Endothelial cell of umbilical vein (primary cell): ENCODE measurements at regions not wholly inside any gene's neighbourhood (a gene's known extent, or its start where the extent isn't known, plus 50 kb on each side); places are given as distances from the start of the nearest gene placed in this dataset.

Source experiments
- BruUV-seq: library from RNA; stranded (reverse); fragments of 400-500 nt; replicated peaks from 2 replicates; lab custom pipeline; 2021; lab: Mats Ljungman, UMichigan
- CTCF ChIA-PET: fragments of 300-600, 350-600 bp; sonication (Branson Sonifier 250); formaldehyde crosslinking; loops from one replicate; lab custom pipeline; 2021; ENCODE audit warnings: antibody characterized with exemption, inconsistent platforms; lab: Charles Lee
- POLR2A ChIA-PET: fragments of 300-600, 350-600 bp; sonication (Branson Sonifier 250); formaldehyde crosslinking; loops from one replicate; lab custom pipeline; 2021; ENCODE audit warnings: antibody characterized with exemption, inconsistent platforms; lab: Charles Lee
- DNase-seq: peaks from one replicate; pipeline ENCODE4 v3.0.0-alpha.2; 2011; ENCODE audit warnings: low read depth, low spot score
- FAIRE-seq: peaks from 2 replicates; lab custom pipeline; 2011; peaks lifted over from hg19 to GRCh38; lab: Jason Lieb, UNC
- H2AFZ ChIP-seq: 2 replicates; pipeline ENCODE4 v1.6.0; 2012; ENCODE audit warnings: low read depth, low read length, control low read depth, inconsistent platforms
- H3K27ac ChIP-seq: 2 replicates; pipeline ENCODE4 v1.5.1; 2011; ENCODE audit warnings: low read depth, mild to moderate bottlenecking, control low read depth, low read length, moderate library complexity; ENCODE audit not compliant: insufficient read depth
- H3K27me3 ChIP-seq, 2 experiments: 2 replicates each; pipeline versions ENCODE4 v1.6.0 to v1.6.1; 2011; ENCODE audit warnings: low read length in 2 of 2, mixed read lengths in 1 of 2; ENCODE audit not compliant: control insufficient read depth in 2 of 2, insufficient read depth in 2 of 2
- H3K36me3 ChIP-seq, 2 experiments: 2 replicates in 1 of 2; 3 replicates in 1 of 2; pipeline ENCODE4 v1.5.1; 2011; ENCODE audit warnings: low read length in 2 of 2, mild to moderate bottlenecking in 1 of 2, moderate library complexity in 1 of 2; ENCODE audit not compliant: control insufficient read depth in 2 of 2, insufficient read depth in 2 of 2; ENCODE audit errors: extremely low read depth in 1 of 2
- H3K4me1 ChIP-seq: 3 replicates; pipeline ENCODE4 v1.5.1; 2011; ENCODE audit warnings: mild to moderate bottlenecking, low read length; ENCODE audit not compliant: control insufficient read depth, insufficient read depth; ENCODE audit errors: extremely low read depth
- H3K4me2 ChIP-seq: 2 replicates; pipeline ENCODE4 v1.6.1; 2011; ENCODE audit warnings: low read length, control low read depth, mixed read lengths; ENCODE audit not compliant: insufficient read depth
- H3K4me3 ChIP-seq, 3 experiments: fragments of 200-600 bp in 1 of 3; sonication (generic), shearing (Covaris generic) in 1 of 3; replicated peaks in 1 of 3; 2 replicates each; pipeline ENCODE4 v1.5.1; 2011 to 2016; ENCODE audit warnings: control low read depth in 3 of 3, low read length in 3 of 3, mild to moderate bottlenecking in 2 of 3, inconsistent platforms in 1 of 3, low read depth in 1 of 3, moderate library complexity in 1 of 3; ENCODE audit not compliant: insufficient read depth in 1 of 3
- H3K79me2 ChIP-seq: 2 replicates; pipeline ENCODE4 v1.6.0; 2012; ENCODE audit warnings: low read length, inconsistent platforms; ENCODE audit not compliant: control insufficient read depth, insufficient read depth
- H3K9ac ChIP-seq: replicated peaks from 2 replicates; pipeline ENCODE3; 2011; ENCODE audit warnings: low read length, control low read depth; ENCODE audit not compliant: insufficient read depth; ENCODE audit errors: extremely low read depth
- H3K9me1 ChIP-seq: replicated peaks from 3 replicates; pipeline ENCODE4 v1.6.0; 2011; ENCODE audit warnings: mild to moderate bottlenecking, low read length; ENCODE audit not compliant: control insufficient read depth, insufficient read depth; ENCODE audit errors: extremely low read depth
- H3K9me3 ChIP-seq: replicated peaks from 2 replicates; pipeline ENCODE4 v1.5.1; 2012; ENCODE audit warnings: low read length, inconsistent platforms; ENCODE audit not compliant: control insufficient read depth, insufficient read depth
- H4K20me1 ChIP-seq: replicated peaks from 2 replicates; pipeline ENCODE3; 2011; ENCODE audit warnings: mild to moderate bottlenecking, low read length; ENCODE audit not compliant: control insufficient read depth, insufficient read depth; ENCODE audit errors: extremely low read depth
- EZH2 ChIP-seq: IDR thresholded peaks from 2 replicates; pipeline ENCODE4 v1.6.1; 2012; ENCODE audit warnings: borderline replicate concordance, low read depth, mild to moderate bottlenecking, moderate library complexity, low read length, inconsistent platforms; ENCODE audit not compliant: severe bottlenecking
- FOS ChIP-seq: IDR thresholded peaks from 2 replicates; pipeline ENCODE4 v1.6.1; 2011; ENCODE audit warnings: mild to moderate bottlenecking, low read length, moderate library complexity, borderline replicate concordance; ENCODE audit not compliant: insufficient read depth
- GATA2 ChIP-seq: IDR thresholded peaks from 2 replicates; pipeline ENCODE4 v1.7.0; 2011; ENCODE audit warnings: low read depth, mild to moderate bottlenecking, moderate library complexity, mixed read lengths, low read length; ENCODE audit not compliant: insufficient read length, insufficient read depth
- JUN ChIP-seq: IDR thresholded peaks from 2 replicates; pipeline ENCODE4 v1.6.1; 2011; ENCODE audit warnings: borderline replicate concordance, low read depth; ENCODE audit not compliant: insufficient read length, insufficient read depth
- MYC ChIP-seq: IDR thresholded peaks from one replicate; pipeline ENCODE4 v1.6.1; 2011; ENCODE audit warnings: mild to moderate bottlenecking, low read depth, low read length
- POLR2A ChIP-seq: IDR thresholded peaks from 2 replicates; pipeline ENCODE4 v1.6.1; 2012; ENCODE audit warnings: low read depth, mild to moderate bottlenecking, control low read depth, low read length
- POLR2AphosphoS5 ChIP-seq: IDR thresholded peaks from 2 replicates; pipeline ENCODE4 v1.6.1; 2012; ENCODE audit warnings: low read depth, mild to moderate bottlenecking, control low read depth, low read length, moderate library complexity; ENCODE audit not compliant: insufficient read depth
- dilution Hi-C: fragments of 300-500 bp; cut with MboI; formaldehyde crosslinking; loops from one replicate; pipeline ENCODE4 v1.15.0; 2019; ENCODE audit warnings: low sequenced_read_pairs; ENCODE audit not compliant: extremely low pct_ligation_motif_present
- intact Hi-C: fragments of 100-400 bp; cut with micrococcal nuclease; formaldehyde crosslinking; loops from one replicate; pipeline ENCODE4 v1.10.0; 2022
- TF ChIP-seq, protein P1 (sequence below), 2 donors: IDR thresholded peaks; 1 replicate in 1 of 2; 2 replicates in 1 of 2; pipeline ENCODE4 v1.5.1; 2011; ENCODE audit warnings: low read length in 2 of 2, mild to moderate bottlenecking in 2 of 2, moderate library complexity in 2 of 2, control low read depth in 1 of 2, inconsistent platforms in 1 of 2, low read depth in 1 of 2; ENCODE audit not compliant: insufficient read depth in 1 of 2; ENCODE audit errors: extremely low read depth in 1 of 2
- TF ChIP-seq, protein P2 (sequence below): IDR thresholded peaks from 2 replicates; pipeline ENCODE4 v1.6.1; 2011; ENCODE audit not compliant: insufficient read depth, insufficient read length

GRCh38 chr12:25896981-25897380 is 61.5 kb upstream of the RASSF8 start:
- DNase-seq (no peak), FAIRE-seq (no peak)
- intact Hi-C loops, result no loop called here
- Histone ChIP-seq H3K4me3 (no peak overlapping the region), H3K27ac (no peak overlapping the region), H3K4me2 (no peak overlapping the region), H3K9me3 (no peaks in the 10 kb centered on the region), H3K36me3 (no peaks in the 10 kb centered on the region), H2AFZ (no peak overlapping the region), H3K9ac (no peak overlapping the region), H3K9me1 (no peaks in the 10 kb centered on the region), H3K27me3 (no peaks in the 10 kb centered on the region), H3K79me2 (no peaks in the 10 kb centered on the region), H4K20me1 (no peaks in the 10 kb centered on the region), H3K4me1 (no peaks in the 10 kb centered on the region)
- TF ChIP-seq JUN (no peak), FOS (no peak)
- TF ChIP-seq, protein P1, sequence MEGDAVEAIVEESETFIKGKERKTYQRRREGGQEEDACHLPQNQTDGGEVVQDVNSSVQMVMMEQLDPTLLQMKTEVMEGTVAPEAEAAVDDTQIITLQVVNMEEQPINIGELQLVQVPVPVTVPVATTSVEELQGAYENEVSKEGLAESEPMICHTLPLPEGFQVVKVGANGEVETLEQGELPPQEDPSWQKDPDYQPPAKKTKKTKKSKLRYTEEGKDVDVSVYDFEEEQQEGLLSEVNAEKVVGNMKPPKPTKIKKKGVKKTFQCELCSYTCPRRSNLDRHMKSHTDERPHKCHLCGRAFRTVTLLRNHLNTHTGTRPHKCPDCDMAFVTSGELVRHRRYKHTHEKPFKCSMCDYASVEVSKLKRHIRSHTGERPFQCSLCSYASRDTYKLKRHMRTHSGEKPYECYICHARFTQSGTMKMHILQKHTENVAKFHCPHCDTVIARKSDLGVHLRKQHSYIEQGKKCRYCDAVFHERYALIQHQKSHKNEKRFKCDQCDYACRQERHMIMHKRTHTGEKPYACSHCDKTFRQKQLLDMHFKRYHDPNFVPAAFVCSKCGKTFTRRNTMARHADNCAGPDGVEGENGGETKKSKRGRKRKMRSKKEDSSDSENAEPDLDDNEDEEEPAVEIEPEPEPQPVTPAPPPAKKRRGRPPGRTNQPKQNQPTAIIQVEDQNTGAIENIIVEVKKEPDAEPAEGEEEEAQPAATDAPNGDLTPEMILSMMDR (IDR thresholded peaks at IDR 0.05; ENCODE audit: extremely low read depth in 1 of 2, insufficient read depth in 1 of 2, low read depth in 1 of 2, low read length in 2 of 2), result no peak
- dilution Hi-C loops, result no loop called here
- ChIA-PET CTCF (no interaction called here), POLR2A (no interaction called here)
- no TSS peak for BruUV-seq

- CTCF ChIA-PET, result interaction anchor here (1.2 kb wide), 1 partner anchor 15 kb away, joined by 3 read pairs; no protein-coding TSS in a partner anchor
These were observed 54.8 kb upstream of the RASSF8 start for GRCh38 chr12:25903603-25904245.

More at GRCh38 chr12:25903603-25904245, 54.8 kb upstream of the RASSF8 start:
- H3K9me1 ChIP-seq, result no peaks in the 10 kb centered on the region
- H4K20me1 ChIP-seq, result no peaks in the 10 kb centered on the region
- no peak for DNase-seq
- H3K4me2 ChIP-seq, result no peak overlapping the region
- TF ChIP-seq, protein P2, sequence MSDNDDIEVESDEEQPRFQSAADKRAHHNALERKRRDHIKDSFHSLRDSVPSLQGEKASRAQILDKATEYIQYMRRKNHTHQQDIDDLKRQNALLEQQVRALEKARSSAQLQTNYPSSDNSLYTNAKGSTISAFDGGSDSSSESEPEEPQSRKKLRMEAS, result no peak
- no peak for TF ChIP-seq MYC
- no peak for TF ChIP-seq GATA2
- TF ChIP-seq POLR2AphosphoS5, result no peak
- no peak for TF ChIP-seq FOS
- no peak for TF ChIP-seq EZH2
- TF ChIP-seq, protein P1 (IDR thresholded peaks at IDR 0.05; ENCODE audit: extremely low read depth in 1 of 2, insufficient read depth in 1 of 2, low read depth in 1 of 2, low read length in 2 of 2), result no peak
- no peak for TF ChIP-seq POLR2A
- no peak for TF ChIP-seq JUN
- no peaks in the 10 kb centered on the region for H3K36me3 ChIP-seq
- dilution Hi-C loops, result no loop called here
- FAIRE-seq, result no peak
- no peaks in the 10 kb centered on the region for H3K4me1 ChIP-seq
- no peak overlapping the region for H3K27ac ChIP-seq
- no peak overlapping the region for H3K9ac ChIP-seq
- H3K9me3 ChIP-seq, result no peaks in the 10 kb centered on the region
- H3K4me3 ChIP-seq, result no peak overlapping the region
- intact Hi-C loops, result no loop called here
- POLR2A ChIA-PET, result no interaction called here
- BruUV-seq, result no TSS peak
- H2AFZ ChIP-seq, result no peak overlapping the region
- no peaks in the 10 kb centered on the region for H3K27me3 ChIP-seq
- no peaks in the 10 kb centered on the region for H3K79me2 ChIP-seq
